Uterus (tissue), 2 donors: ENCODE measurements at regions not wholly inside any gene's neighbourhood (a gene's known extent, or its start where the extent isn't known, plus 50 kb on each side); places are given as distances from the start of the nearest gene placed in this dataset.

Experiments
- CTCF ChIP-seq, 4 experiments: fragments of 200-600 bp in 2 of 4; fragments of 450-650 bp in 2 of 4; sonication (generic) in 2 of 4; IDR thresholded peaks; one replicate each; pipeline ENCODE4 v1.5.1; 2016 to 2019; ENCODE audit warnings: antibody characterized with exemption in 4 of 4, mild to moderate bottlenecking in 2 of 4, moderate library complexity in 1 of 4
- POLR2A ChIP-seq, 2 donors: fragments of 450-650 bp; IDR thresholded peaks; one replicate each; pipeline ENCODE4 v1.6.1; 2016; ENCODE audit warnings: antibody characterized with exemption in 2 of 2, mild to moderate bottlenecking in 1 of 2, moderate library complexity in 1 of 2

GRCh38 chr2:225337183-225337582 is 62.3 kb upstream of the NYAP2 start:
- TF ChIP-seq CTCF (IDR thresholded peaks at IDR 0.05) (no peak), POLR2A (IDR thresholded peaks at IDR 0.05) (no peak)
